AG04449 (cell line): ENCODE measurements at regions not wholly inside any gene's neighbourhood (a gene's known extent, or its start where the extent isn't known, plus 50 kb on each side); places are given as distances from the start of the nearest gene placed in this dataset.

Source experiments
- CTCF ChIA-PET: fragments of 350-600 bp; formaldehyde crosslinking; extraction: SDS; loops from one replicate; lab custom pipeline; 2021; ENCODE audit warnings: antibody characterized with exemption; lab: Yijun Ruan, JAX
- POLR2A ChIA-PET: fragments of 400-600, 350-600 bp; formaldehyde crosslinking; extraction: SDS; loops from one replicate; lab custom pipeline; 2020; ENCODE audit warnings: antibody characterized with exemption, inconsistent platforms; lab: Yijun Ruan, JAX
- DNase-seq: peaks from one replicate; pipeline ENCODE4 v3.0.0-alpha.2; 2010; ENCODE audit warnings: low read depth, low spot score
- H3K4me3 ChIP-seq: 2 replicates; pipeline ENCODE4 v1.5.1; 2011; ENCODE audit warnings: low read depth, mild to moderate bottlenecking, control low read depth, low read length
- TF ChIP-seq, protein P1 (sequence below): IDR thresholded peaks from one replicate; pipeline ENCODE4 v1.5.1; 2011; ENCODE audit warnings: mild to moderate bottlenecking, moderate library complexity, low read length, control low read depth, inconsistent platforms; ENCODE audit not compliant: insufficient read depth; ENCODE audit errors: missing control alignments

DNA sequence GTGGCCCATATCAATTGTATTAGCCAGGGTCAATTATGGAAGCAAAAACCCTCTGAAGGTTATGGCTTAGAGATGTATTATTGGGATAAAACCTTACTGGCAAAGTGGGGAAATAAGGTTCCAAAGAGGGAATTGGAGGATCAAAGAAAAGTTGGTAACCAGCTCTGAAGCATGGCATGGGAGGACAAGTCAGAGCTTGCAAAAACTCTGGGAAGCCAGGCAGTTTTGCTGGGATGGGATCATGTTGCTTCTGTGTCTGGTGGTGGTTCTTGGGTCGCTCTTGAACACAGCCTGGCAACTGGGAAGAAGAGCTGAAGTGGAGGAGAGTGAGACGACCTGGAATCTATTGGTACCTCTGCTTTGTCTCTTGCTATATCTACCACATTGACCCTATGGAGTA is 162.6 kb downstream of the PMAIP1 start:
- TF ChIP-seq, protein P1, sequence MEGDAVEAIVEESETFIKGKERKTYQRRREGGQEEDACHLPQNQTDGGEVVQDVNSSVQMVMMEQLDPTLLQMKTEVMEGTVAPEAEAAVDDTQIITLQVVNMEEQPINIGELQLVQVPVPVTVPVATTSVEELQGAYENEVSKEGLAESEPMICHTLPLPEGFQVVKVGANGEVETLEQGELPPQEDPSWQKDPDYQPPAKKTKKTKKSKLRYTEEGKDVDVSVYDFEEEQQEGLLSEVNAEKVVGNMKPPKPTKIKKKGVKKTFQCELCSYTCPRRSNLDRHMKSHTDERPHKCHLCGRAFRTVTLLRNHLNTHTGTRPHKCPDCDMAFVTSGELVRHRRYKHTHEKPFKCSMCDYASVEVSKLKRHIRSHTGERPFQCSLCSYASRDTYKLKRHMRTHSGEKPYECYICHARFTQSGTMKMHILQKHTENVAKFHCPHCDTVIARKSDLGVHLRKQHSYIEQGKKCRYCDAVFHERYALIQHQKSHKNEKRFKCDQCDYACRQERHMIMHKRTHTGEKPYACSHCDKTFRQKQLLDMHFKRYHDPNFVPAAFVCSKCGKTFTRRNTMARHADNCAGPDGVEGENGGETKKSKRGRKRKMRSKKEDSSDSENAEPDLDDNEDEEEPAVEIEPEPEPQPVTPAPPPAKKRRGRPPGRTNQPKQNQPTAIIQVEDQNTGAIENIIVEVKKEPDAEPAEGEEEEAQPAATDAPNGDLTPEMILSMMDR, result no peak
- DNase-seq, result no peak
- no peak overlapping the region for H3K4me3 ChIP-seq
- ChIA-PET POLR2A (no interaction called here), CTCF (no interaction called here)

DNA sequence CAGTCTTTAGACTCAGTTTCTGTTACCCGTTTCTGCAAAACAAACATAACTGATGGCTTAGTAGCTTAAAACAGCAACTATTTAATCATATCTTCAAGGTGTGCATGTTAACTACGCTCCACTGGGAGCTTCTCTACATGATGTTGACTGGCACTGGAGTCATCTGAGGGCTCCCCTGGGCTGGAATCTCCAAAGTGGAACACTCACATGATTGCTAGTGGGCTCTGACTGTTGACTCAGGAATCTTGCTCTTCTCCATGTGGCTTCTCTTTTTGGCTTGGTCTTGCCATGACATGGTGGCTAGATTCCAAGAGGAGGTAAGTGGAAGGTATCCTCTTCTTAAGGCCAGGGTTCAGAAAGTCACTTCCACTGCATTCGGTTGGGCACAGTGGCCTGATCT is 160.8 kb downstream of the PMAIP1 start:
- CTCF ChIA-PET, result no interaction called here
- no peak overlapping the region for H3K4me3 ChIP-seq
- TF ChIP-seq, protein P1, result no peak
- POLR2A ChIA-PET, result no interaction called here
- DNase-seq, result no peak

DNA sequence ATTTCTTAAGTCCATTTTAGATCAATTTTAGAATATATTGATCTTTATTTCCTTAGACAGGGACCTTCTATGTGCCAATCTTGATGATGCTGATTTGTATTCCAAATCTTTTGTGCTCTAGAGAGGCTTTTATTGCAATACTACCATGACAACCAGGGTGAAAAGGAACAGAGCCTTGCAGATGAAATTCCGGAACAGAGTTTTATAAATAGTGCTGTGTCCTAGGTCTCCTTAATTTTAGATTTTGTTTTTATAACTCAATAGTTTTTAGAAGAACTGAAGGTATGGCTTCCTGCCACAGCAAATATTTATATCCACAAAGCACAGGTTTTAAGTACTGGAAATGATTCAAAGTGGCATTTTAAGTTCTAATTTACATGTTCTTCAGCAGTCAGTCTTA is 160.2 kb downstream of the PMAIP1 start:
- DNase-seq, result no peak
- CTCF ChIA-PET, result no interaction called here
- TF ChIP-seq, protein P1, result no peak
- POLR2A ChIA-PET, result no interaction called here
- no peak overlapping the region for H3K4me3 ChIP-seq

DNA sequence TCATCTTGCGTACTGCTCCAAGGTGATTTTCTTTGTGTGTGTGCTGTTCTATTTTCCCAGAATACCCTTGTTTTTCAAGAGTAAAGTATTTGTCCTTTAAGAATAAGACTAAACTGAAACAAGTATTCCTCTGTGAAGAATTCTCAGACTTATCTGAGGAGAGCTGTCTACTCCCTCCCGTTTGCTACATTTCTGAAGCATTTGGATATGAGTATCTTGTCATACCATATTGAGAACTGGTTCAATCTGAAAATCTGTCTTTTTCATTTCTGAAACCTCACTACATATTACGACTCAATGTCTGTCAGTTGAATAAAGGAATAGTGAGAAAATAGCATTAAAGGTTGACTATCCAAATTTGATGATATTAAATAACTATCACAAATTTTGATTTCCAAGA is 159.4 kb downstream of the PMAIP1 start:
- POLR2A ChIA-PET, result no interaction called here
- H3K4me3 ChIP-seq, result no peak overlapping the region
- no peak for DNase-seq
- CTCF ChIA-PET, result no interaction called here
- TF ChIP-seq, protein P1, result no peak

DNA sequence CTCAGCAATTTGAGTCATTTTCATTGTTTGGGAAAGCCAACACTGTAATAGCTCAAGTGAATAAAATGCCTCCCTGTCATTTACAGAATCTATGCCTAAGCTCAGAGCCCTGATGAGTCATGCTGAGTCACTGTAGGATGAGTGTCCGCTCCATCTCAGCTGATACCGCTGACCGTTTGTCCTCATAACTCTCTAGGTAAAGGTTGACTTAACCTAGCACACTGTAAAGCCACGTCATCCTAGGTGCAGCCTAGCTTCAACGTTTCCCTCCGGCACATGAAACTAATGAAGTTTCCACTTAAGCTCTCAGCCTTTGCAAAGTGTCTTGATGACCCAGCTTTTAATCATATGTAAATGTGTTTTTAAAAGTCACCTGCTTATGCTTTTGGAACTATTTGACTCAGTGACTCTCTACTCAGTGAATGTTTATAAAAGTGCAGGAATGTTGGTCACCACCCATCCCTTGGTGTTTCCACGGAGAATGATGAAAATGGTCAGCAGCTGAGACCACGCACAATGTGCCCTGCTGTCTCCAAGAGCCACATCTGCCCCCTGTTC is 154.0 kb downstream of the PMAIP1 start:
- CTCF ChIA-PET, result interaction anchor here (1.2 to 1.8 kb wide), 3 partner anchors 11 to 58 kb away, joined by 4 to 6 read pairs (median 4); no protein-coding TSS in a partner anchor
- peak; percentile 64 for DNase-seq
- POLR2A ChIA-PET, result interaction anchor here (0.6 to 1.1 kb wide), 2 partner anchors 34 to 35 kb away, joined by 3 to 4 read pairs; no protein-coding TSS in a partner anchor

DNA sequence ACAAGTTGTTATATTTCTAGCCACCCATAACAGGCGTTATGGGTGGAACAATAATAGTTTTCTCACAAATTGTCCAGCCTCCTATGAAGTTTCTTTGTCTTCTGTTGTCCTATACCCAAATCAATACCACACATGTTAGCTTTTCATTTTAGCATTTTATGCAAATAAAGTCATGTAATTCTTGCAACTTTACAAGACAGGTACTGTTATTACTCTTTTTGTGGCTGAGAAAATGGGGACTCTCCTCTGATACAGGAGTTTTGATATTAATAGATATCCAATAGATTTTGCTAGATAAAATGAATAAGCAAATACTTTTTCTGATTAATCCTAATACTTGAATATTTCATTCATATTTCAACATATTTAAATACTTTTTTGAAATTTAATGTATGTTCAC is 151.0 kb downstream of the PMAIP1 start:
- no peak for DNase-seq
- TF ChIP-seq, protein P1, result no peak
- no peak overlapping the region for H3K4me3 ChIP-seq
- POLR2A ChIA-PET, result no interaction called here
- CTCF ChIA-PET, result no interaction called here

More for the DNA sequence above, 154.0 kb downstream of the PMAIP1 start:
- H3K4me3 ChIP-seq, result no peak overlapping the region
- TF ChIP-seq, protein P1, result no peak
